ENCODE measurements at regions not wholly inside any gene's neighbourhood (a gene's known extent, or its start where the extent isn't known, plus 50 kb on each side); places are given as distances from the start of the nearest gene placed in this dataset.

GRCh38 chr2:196344397-196344796 lies 173.0 kb upstream of the STK17B start:
- DNase-seq (ENCODE audit: extremely low read depth, low read depth): no peak

GRCh38 chr2:196353717-196354116 lies 182.3 kb upstream of the STK17B start:
- no peak for DNase-seq (ENCODE audit: extremely low read depth, low read depth)

GRCh38 chr2:196354186-196354585 lies 182.8 kb upstream of the STK17B start:
- DNase-seq (ENCODE audit: extremely low read depth, low read depth): no peak

GRCh38 chr2:196356332-196356731 lies 185.0 kb upstream of the STK17B start:
- DNase-seq (ENCODE audit: extremely low read depth, low read depth): no peak

GRCh38 chr2:196360650-196361049 lies 189.3 kb upstream of the STK17B start:
- DNase-seq (ENCODE audit: extremely low read depth, low read depth): no peak

- no peak for DNase-seq (ENCODE audit: extremely low read depth, low read depth)
Measured at GRCh38 chr2:196361606-196362326, 190.4 kb upstream of the STK17B start.

- DNase-seq (ENCODE audit: extremely low read depth, low read depth): no peak
Measured at GRCh38 chr2:196362973-196363549, 191.7 kb upstream of the STK17B start.

GRCh38 chr2:196365145-196365544 lies 193.8 kb upstream of the STK17B start:
- no peak for DNase-seq (ENCODE audit: extremely low read depth, low read depth)

- no peak for DNase-seq (ENCODE audit: extremely low read depth, low read depth)
Measured at GRCh38 chr2:196365923-196366322, 194.5 kb upstream of the STK17B start.

- DNase-seq (ENCODE audit: extremely low read depth, low read depth): no peak
Measured at GRCh38 chr2:196367633-196368032, 196.3 kb upstream of the STK17B start.

- no peak for DNase-seq (ENCODE audit: extremely low read depth, low read depth)
Measured at GRCh38 chr2:196368546-196369225, 197.3 kb upstream of the STK17B start.

GRCh38 chr2:196369967-196370366 lies 198.6 kb upstream of the STK17B start:
- no peak for DNase-seq (ENCODE audit: extremely low read depth, low read depth)

GRCh38 chr2:196370381-196370780 lies 199.0 kb upstream of the STK17B start:
- no peak for DNase-seq (ENCODE audit: extremely low read depth, low read depth)

- no peak for DNase-seq (ENCODE audit: extremely low read depth, low read depth)
Measured at GRCh38 chr2:196372276-196372809, 201.0 kb upstream of the STK17B start.

- no peak for DNase-seq (ENCODE audit: extremely low read depth, low read depth)
Measured at GRCh38 chr2:196372811-196373664, 201.7 kb upstream of the STK17B start.

- DNase-seq (ENCODE audit: extremely low read depth, low read depth): no peak
Measured at GRCh38 chr2:196376984-196377877, 205.9 kb upstream of the STK17B start.

GRCh38 chr2:196379600-196379999 lies 208.2 kb upstream of the STK17B start:
- no peak for DNase-seq (ENCODE audit: extremely low read depth, low read depth)

GRCh38 chr2:196380098-196380497 lies 208.7 kb upstream of the STK17B start:
- DNase-seq (ENCODE audit: extremely low read depth, low read depth): no peak

- no peak for DNase-seq (ENCODE audit: extremely low read depth, low read depth)
Measured at GRCh38 chr2:196380575-196380974, 209.2 kb upstream of the STK17B start.

- no peak for DNase-seq (ENCODE audit: extremely low read depth, low read depth)
Measured at GRCh38 chr2:196381464-196381863, 210.1 kb upstream of the STK17B start.
